ENCODE measurements at regions not wholly inside any gene's neighbourhood (a gene's known extent, or its start where the extent isn't known, plus 50 kb on each side); places are given as distances from the start of the nearest gene placed in this dataset.

DNA sequence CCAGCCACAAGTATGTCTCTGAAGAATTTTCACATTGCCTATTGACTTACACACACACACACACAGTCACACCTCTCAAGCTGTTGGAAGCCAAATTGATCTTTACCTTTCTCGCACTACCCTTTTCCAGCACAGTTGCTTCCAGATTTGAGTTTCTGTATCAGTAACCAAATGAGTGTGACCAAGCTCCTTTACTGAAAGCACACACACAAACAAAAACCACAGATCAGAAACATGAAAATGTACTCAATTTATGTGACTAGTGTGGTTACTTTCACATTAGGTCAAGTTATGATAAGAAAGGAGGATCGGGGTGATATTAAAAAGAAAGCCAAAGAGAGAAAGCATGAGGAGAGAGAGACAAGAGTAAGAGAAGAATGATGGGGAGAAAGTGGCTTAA is 993.9 kb upstream of the POU3F3 start:
- CTCF ChIA-PET, result no interaction called here
- no peak for DNase-seq (ENCODE audit: low spot score)
- POLR2A ChIA-PET (ENCODE audit: low non-redundant PET), result no interaction called here
- no peak overlapping the region for H3K27ac ChIP-seq
- TF ChIP-seq, protein P1, sequence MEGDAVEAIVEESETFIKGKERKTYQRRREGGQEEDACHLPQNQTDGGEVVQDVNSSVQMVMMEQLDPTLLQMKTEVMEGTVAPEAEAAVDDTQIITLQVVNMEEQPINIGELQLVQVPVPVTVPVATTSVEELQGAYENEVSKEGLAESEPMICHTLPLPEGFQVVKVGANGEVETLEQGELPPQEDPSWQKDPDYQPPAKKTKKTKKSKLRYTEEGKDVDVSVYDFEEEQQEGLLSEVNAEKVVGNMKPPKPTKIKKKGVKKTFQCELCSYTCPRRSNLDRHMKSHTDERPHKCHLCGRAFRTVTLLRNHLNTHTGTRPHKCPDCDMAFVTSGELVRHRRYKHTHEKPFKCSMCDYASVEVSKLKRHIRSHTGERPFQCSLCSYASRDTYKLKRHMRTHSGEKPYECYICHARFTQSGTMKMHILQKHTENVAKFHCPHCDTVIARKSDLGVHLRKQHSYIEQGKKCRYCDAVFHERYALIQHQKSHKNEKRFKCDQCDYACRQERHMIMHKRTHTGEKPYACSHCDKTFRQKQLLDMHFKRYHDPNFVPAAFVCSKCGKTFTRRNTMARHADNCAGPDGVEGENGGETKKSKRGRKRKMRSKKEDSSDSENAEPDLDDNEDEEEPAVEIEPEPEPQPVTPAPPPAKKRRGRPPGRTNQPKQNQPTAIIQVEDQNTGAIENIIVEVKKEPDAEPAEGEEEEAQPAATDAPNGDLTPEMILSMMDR (conservative IDR thresholded peaks at IDR 0.05; ENCODE audit: low read depth), result no peak

DNA sequence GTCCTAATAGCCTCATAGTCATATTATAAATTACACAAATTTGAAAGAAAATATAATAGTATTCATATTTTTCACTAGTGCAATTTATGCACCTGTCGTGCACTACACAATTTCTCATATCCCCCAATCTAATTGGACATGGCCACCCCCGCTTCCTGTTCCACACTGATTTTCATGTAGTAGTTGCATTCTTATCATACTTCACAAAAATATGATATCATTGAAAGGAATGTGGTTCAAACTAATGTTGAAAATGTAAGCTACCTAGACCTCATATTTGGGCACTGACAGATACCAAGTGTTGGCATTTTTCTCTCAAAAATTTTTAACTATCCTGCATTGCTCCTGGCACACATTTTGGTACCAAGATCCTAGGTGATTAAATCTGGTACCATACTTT is 985.5 kb upstream of the POU3F3 start:
- DNase-seq (ENCODE audit: low spot score), result no peak
- CTCF ChIA-PET, result no interaction called here
- TF ChIP-seq, protein P1 (conservative IDR thresholded peaks at IDR 0.05; ENCODE audit: low read depth), result no peak
- POLR2A ChIA-PET (ENCODE audit: low non-redundant PET), result no interaction called here
- no peak overlapping the region for H3K27ac ChIP-seq

DNA sequence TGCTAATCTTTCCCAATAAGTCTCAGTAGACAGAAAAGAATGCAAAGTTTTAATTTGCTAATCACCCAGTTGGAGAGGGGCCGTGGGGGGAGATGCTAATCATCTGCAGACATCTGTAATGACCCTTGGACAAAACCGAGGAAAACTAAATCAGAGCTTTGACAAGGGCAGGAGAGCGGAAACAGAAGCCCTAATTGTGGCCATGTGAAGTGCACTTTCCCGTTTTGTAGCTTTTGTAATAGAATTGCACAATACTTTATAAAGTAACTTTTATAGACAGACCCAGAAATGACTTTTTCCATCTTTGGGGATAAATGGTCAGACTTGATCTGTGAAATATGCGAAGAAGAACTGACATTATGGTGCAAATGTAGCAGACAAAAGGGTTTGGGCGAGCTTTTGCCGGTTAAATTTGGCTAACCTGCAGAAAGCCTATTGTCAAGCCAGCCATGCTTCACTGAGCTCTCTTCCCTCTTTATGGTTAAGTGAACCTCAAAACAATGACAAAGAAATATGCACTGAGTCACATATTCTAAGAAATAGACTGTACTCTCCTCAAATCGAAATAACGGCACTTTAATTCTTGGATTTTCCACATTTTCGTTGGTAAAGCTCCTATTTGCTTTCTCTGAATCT is 980.1 kb upstream of the POU3F3 start:
- ChIA-PET POLR2A (ENCODE audit: low non-redundant PET) (no interaction called here), CTCF (interaction anchor here (1.0 kb wide), 1 partner anchor 27 kb away, joined by 3 read pairs; no protein-coding TSS in a partner anchor)
- TF ChIP-seq, protein P1 (conservative IDR thresholded peaks at IDR 0.05; ENCODE audit: low read depth), result no peak
- no peak for DNase-seq (ENCODE audit: low spot score)
- H3K27ac ChIP-seq, result no peak overlapping the region

DNA sequence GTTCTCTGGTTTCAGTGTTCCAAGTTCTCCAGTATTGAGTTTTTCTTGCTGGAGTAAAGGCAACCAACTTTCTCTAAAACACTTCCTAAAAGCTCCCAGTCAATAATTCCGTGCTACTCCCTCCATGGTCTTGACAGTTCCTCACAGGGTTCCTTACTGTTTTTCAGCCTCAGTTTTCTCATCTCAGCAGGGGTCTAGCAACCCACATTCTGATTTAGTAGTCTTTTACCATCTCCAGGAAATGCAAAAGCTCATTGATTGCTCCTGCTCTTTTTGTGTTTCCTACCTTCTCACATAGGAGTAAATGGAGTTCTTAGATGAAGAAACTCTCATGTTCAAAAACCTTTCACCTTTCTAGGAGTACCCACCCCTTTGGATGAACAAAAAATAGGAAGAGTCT is 978.8 kb upstream of the POU3F3 start:
- DNase-seq (ENCODE audit: low spot score), result no peak
- TF ChIP-seq, protein P1 (conservative IDR thresholded peaks at IDR 0.05; ENCODE audit: low read depth), result no peak
- ChIA-PET POLR2A (ENCODE audit: low non-redundant PET) (no interaction called here), CTCF (no interaction called here)
- no peak overlapping the region for H3K27ac ChIP-seq

DNA sequence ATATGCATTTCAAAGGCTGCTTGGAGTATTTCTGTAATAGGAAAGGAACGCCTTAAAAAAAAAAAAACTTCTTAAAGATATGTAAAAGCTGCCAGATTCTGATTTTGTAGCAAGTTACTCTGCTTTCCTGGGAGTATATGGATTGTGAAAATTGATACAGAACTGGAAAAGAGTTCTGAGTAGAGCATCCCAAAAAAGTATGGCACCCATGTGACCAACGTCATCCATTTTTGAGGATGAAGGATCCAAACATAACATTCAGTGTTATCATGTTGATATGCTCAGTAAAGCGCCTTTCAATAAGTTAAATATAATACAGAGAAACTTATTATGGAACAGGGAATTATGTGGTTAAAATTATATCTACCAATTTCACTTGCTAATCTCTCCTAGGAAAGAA is 978.4 kb upstream of the POU3F3 start:
- H3K27ac ChIP-seq, result no peak overlapping the region
- CTCF ChIA-PET, result no interaction called here
- DNase-seq (ENCODE audit: low spot score), result no peak
- POLR2A ChIA-PET (ENCODE audit: low non-redundant PET), result no interaction called here
- TF ChIP-seq, protein P1 (conservative IDR thresholded peaks at IDR 0.05; ENCODE audit: low read depth), result no peak

DNA sequence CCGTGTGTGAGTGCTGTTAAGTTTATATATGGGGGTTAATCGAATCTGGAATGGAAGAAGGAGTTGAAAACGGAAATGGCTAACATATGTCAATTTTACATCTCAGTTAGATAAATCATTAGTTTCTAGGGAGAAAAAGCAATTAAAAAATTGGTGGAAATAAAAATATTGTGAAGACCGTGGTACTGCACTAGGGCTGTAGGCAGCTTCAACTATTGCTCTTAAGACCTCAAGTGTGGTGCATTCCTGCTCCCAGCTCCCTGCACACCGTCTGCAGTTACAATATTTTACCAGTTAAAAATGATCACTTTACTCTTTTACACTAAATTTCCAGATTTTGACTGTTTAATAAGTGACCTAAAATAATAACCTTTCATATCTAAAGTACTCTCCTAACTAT is 977.3 kb upstream of the POU3F3 start:
- POLR2A ChIA-PET (ENCODE audit: low non-redundant PET), result no interaction called here
- DNase-seq (ENCODE audit: low spot score), result no peak
- CTCF ChIA-PET, result no interaction called here
- TF ChIP-seq, protein P1 (conservative IDR thresholded peaks at IDR 0.05; ENCODE audit: low read depth), result no peak
- no peak overlapping the region for H3K27ac ChIP-seq

All from RWPE1 (cell line).